Osteocyte (in vitro differentiated cells): ENCODE measurements at regions not wholly inside any gene's neighbourhood (a gene's known extent, or its start where the extent isn't known, plus 50 kb on each side); places are given as distances from the start of the nearest gene placed in this dataset.
"Not testable (repeated sequence)": the region's sequence is repeated elsewhere in the genome, so short reads cannot be mapped to it uniquely, and the experiment has no call there.

Experiments used
- DNase-seq: peaks from one replicate; pipeline ENCODE4 v3.0.0; 2021; ENCODE audit warnings: mixed read lengths; ENCODE audit not compliant: unreplicated experiment; ENCODE audit errors: extremely low spot score
- H3K27ac Mint-ChIP-seq: one replicate; pipeline ENCODE4 v1.8.0; 2021; ENCODE audit warnings: mild to moderate bottlenecking, mixed read lengths; ENCODE audit not compliant: unreplicated experiment
- H3K27me3 Mint-ChIP-seq: one replicate; pipeline ENCODE4 v1.8.0; 2021; ENCODE audit warnings: mixed read lengths; ENCODE audit not compliant: unreplicated experiment
- H3K36me3 Mint-ChIP-seq: one replicate; pipeline ENCODE4 v1.8.0; 2021; ENCODE audit warnings: mixed read lengths; ENCODE audit not compliant: unreplicated experiment
- H3K4me1 Mint-ChIP-seq: one replicate; pipeline ENCODE4 v1.8.0; 2021; ENCODE audit warnings: mixed read lengths; ENCODE audit not compliant: unreplicated experiment
- H3K4me3 Mint-ChIP-seq: one replicate; pipeline ENCODE4 v1.8.0; 2021; ENCODE audit warnings: mild to moderate bottlenecking, moderate library complexity, mixed read lengths; ENCODE audit not compliant: unreplicated experiment
- H3K9me3 Mint-ChIP-seq: one replicate; pipeline ENCODE4 v1.8.0; 2021; ENCODE audit warnings: mixed read lengths; ENCODE audit not compliant: unreplicated experiment
- CTCF ChIP-seq: fragments of 200-600 bp; sonication (generic); IDR thresholded peaks from 2 replicates; pipeline ENCODE4 v1.5.0; 2021; ENCODE audit warnings: antibody characterized with exemption, mild to moderate bottlenecking, moderate library complexity

- Mint-ChIP-seq H3K27me3 (peaks cover 6% of the 10 kb centered on the region), H3K27ac (no peak overlapping the region), H3K4me3 (no peak overlapping the region), H3K4me1 (no peaks in the 10 kb centered on the region), H3K9me3 (peaks cover 41% of the 10 kb centered on the region), H3K36me3 (peaks cover 10% of the 10 kb centered on the region)
- TF ChIP-seq CTCF: no peak
- no peak for DNase-seq
Observed at GRCh38 chr4:38297061-38297460, 336.9 kb downstream of the PTTG2 start.

GRCh38 chr4:38298868-38299713 is 338.9 kb downstream of the PTTG2 start:
- no peak for TF ChIP-seq CTCF
- Mint-ChIP-seq H3K4me1 (no peaks in the 10 kb centered on the region), H3K27ac (no peak overlapping the region), H3K9me3 (peaks cover 28% of the 10 kb centered on the region), H3K36me3 (peaks cover 5% of the 10 kb centered on the region), H3K27me3 (peaks cover 6% of the 10 kb centered on the region), H3K4me3 (no peak overlapping the region)
- no peak for DNase-seq

DNA sequence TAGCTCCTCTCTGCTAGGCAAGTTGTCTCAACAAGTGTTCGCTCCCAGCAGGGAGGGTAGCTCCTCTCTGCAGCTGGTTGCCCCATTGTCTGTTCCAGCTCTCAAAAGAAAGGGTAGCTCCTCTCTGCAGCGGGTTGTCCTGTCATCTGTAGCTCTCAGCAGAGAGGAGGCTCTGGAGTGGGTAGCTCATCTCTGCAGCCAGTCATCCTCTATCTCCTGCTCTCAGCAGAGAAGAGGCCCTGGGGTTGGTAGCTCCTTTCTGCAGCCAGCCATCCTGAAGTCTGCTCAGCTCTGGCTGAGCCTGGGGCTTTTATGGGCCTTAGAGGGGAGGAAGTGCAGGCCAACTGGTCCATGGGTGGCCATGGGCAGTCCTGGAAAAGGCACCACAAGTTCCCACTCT is 342.7 kb downstream of the PTTG2 start:
- H3K27me3 Mint-ChIP-seq: peaks cover 6% of the 10 kb centered on the region
- no peak overlapping the region for H3K4me3 Mint-ChIP-seq
- no peaks in the 10 kb centered on the region for H3K4me1 Mint-ChIP-seq
- TF ChIP-seq CTCF: no peak
- H3K9me3 Mint-ChIP-seq: peaks cover 18% of the 10 kb centered on the region
- H3K27ac Mint-ChIP-seq: no peak overlapping the region
- DNase-seq: no peak
- peaks cover 5% of the 10 kb centered on the region for H3K36me3 Mint-ChIP-seq

DNA sequence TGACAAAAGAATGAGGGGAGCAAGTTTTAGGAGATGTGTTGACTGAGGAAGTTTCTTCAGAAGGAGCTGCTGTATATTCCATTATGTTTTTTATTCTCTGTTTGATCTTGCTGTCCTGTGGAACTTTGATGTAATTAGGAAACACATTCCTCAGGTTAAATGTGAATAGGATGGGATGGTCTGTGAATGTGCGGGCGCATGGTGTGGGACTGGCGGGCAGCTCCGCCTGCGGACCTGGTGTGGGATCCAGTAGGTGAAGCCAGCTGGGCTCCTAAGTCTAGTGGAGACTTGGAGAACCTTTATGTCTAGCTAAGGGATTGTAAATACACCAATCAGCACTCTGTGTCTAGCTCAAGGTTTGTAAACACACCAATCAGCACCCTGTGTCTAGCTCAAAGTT is 344.3 kb downstream of the PTTG2 start:
- H3K4me1 Mint-ChIP-seq, H3K4me3 Mint-ChIP-seq, H3K27ac Mint-ChIP-seq, H3K27me3 Mint-ChIP-seq, DNase-seq, H3K9me3 Mint-ChIP-seq, H3K36me3 Mint-ChIP-seq: not testable (repeated sequence)

GRCh38 chr4:38306482-38307071 is 346.4 kb downstream of the PTTG2 start:
- Mint-ChIP-seq H3K9me3 (no peaks in the 10 kb centered on the region), H3K4me3 (no peak overlapping the region), H3K4me1 (peaks cover 4% of the 10 kb centered on the region), H3K27ac (no peak overlapping the region), H3K36me3 (no peaks in the 10 kb centered on the region), H3K27me3 (no peaks in the 10 kb centered on the region)
- no peak for DNase-seq
- TF ChIP-seq CTCF: no peak
